HG03354 (cell line): ENCODE measurements at regions not wholly inside any gene's neighbourhood (a gene's known extent, or its start where the extent isn't known, plus 50 kb on each side); places are given as distances from the start of the nearest gene placed in this dataset.
"Not testable (repeated sequence)": the region's sequence is repeated elsewhere in the genome, so short reads cannot be mapped to it uniquely, and the experiment has no call there.

Source experiments
- ATAC-seq: cut with Tn5 transposase; IDR thresholded peaks from one replicate; pipeline ENCODE4 v1.9.1; 2021; ENCODE audit warnings: mild to moderate bottlenecking; ENCODE audit not compliant: unreplicated experiment, poor library complexity, severe bottlenecking

- ATAC-seq, result no peak
Measured at GRCh38 chr1:88324899-88325298, 359.2 kb upstream of the PKN2 start.

GRCh38 chr1:88327391-88328267 lies 356.4 kb upstream of the PKN2 start:
- ATAC-seq, result no peak

- no peak for ATAC-seq
Measured at GRCh38 chr1:88330201-88330600, 353.9 kb upstream of the PKN2 start.

- ATAC-seq, result no peak
Measured at GRCh38 chr1:88333086-88333695, 350.9 kb upstream of the PKN2 start.

GRCh38 chr1:88341447-88341846 lies 342.6 kb upstream of the PKN2 start:
- ATAC-seq, result no peak

GRCh38 chr1:88342081-88342480 lies 342.0 kb upstream of the PKN2 start:
- not testable (repeated sequence) for ATAC-seq

GRCh38 chr1:88350648-88351047 lies 333.4 kb upstream of the PKN2 start:
- no peak for ATAC-seq

- ATAC-seq, result no peak
Measured at GRCh38 chr1:88351960-88352359, 332.1 kb upstream of the PKN2 start.

- no peak for ATAC-seq
Measured at GRCh38 chr1:88354256-88354655, 329.8 kb upstream of the PKN2 start.

- no peak for ATAC-seq
Measured at GRCh38 chr1:88357729-88358128, 326.3 kb upstream of the PKN2 start.

GRCh38 chr1:88371436-88372023 lies 312.5 kb upstream of the PKN2 start:
- no peak for ATAC-seq

GRCh38 chr1:88375977-88376376 lies 308.1 kb upstream of the PKN2 start:
- no peak for ATAC-seq

GRCh38 chr1:88376421-88376820 lies 307.7 kb upstream of the PKN2 start:
- ATAC-seq, result no peak

GRCh38 chr1:88378560-88378959 lies 305.5 kb upstream of the PKN2 start:
- ATAC-seq, result no peak

- ATAC-seq, result no peak
Measured at GRCh38 chr1:88394958-88395357, 289.1 kb upstream of the PKN2 start.

- ATAC-seq, result no peak
Measured at GRCh38 chr1:88398338-88398737, 285.7 kb upstream of the PKN2 start.

- ATAC-seq, result peak; percentile 79
Measured at GRCh38 chr1:88399690-88400089, 284.4 kb upstream of the PKN2 start.

GRCh38 chr1:88401313-88401712 lies 282.8 kb upstream of the PKN2 start:
- ATAC-seq, result peak; percentile 80

GRCh38 chr1:88404582-88404981 lies 279.5 kb upstream of the PKN2 start:
- ATAC-seq, result no peak

GRCh38 chr1:88407248-88407647 lies 276.8 kb upstream of the PKN2 start:
- ATAC-seq, result no peak

GRCh38 chr1:88421997-88422396 lies 262.1 kb upstream of the PKN2 start:
- no peak for ATAC-seq
